HG02678 (cell line): ENCODE measurements at regions not wholly inside any gene's neighbourhood (a gene's known extent, or its start where the extent isn't known, plus 50 kb on each side); places are given as distances from the start of the nearest gene placed in this dataset.

ENCODE experiments used
- ATAC-seq: cut with Tn5 transposase; IDR thresholded peaks from one replicate; pipeline ENCODE4 v1.9.1; 2021; ENCODE audit warnings: mild to moderate bottlenecking, moderate library complexity; ENCODE audit not compliant: unreplicated experiment

- ATAC-seq, result no peak
Measured at GRCh38 chr5:68379275-68380036, 163.9 kb downstream of the PIK3R1 start.

- ATAC-seq, result no peak
Measured at GRCh38 chr5:68380078-68380477, 164.5 kb downstream of the PIK3R1 start.

GRCh38 chr5:68381060-68381459, 165.5 kb downstream of the PIK3R1 start:
- no peak for ATAC-seq

GRCh38 chr5:68381909-68382308, 166.4 kb downstream of the PIK3R1 start:
- no peak for ATAC-seq

DNA sequence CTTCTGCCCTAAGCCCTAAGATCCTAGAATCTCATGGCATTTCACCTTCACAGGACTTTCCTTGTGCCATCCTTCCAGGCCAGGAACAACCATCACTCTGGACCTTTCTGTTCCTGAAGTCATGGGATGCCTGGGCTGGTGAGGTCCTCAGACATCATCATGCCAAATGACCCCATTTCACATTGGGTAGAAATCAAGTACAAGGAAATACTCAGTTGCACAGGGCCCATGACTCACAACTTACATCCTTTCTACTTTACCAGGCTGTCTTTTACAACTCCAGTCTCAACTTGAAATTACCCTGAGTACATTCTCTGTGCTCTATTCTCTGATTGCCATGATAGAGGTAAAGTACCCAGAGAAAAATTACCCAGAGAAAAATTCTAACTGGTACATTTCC, 167.1 kb downstream of the PIK3R1 start:
- ATAC-seq, result no peak

DNA sequence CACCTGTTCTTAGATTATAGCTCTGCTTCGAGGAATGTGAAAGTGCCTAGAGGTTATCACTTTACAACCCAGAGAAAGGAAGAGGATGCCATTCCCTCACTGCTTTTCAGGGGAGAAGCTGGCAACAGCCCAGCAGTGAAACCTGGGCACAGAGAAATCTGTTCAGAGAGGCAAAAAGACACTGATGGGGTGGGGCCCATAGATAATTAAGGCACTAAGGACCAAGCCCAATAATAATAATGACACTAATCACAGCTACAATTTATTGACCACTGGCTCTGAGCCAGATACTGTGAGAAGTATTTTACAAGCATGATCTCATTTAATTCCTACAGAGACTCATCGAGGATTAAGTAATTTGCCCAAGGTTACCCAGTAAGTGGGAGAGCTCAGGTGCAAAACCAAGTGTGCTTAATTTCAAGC, 168.3 kb downstream of the PIK3R1 start:
- no peak for ATAC-seq

GRCh38 chr5:68384936-68385594, 169.5 kb downstream of the PIK3R1 start:
- no peak for ATAC-seq

DNA sequence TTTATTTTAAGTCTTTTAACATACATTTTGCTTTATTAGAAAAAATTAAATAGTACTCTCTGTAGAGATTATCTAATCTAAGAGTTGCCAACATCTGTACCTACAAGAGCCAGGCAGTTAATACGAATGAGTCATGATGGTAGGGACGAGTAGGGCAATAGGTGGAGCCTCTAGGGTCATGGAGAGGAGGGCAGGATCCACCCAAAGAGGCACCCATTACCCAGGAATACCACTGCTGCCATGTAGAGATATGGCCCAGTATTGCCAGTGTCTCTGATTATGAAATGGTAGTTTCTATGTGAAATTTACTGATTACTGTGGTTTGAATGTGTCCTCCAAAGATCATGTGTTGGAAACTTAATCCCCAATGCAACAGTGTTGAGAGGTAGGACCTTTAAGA, 170.4 kb downstream of the PIK3R1 start:
- ATAC-seq, result no peak

DNA sequence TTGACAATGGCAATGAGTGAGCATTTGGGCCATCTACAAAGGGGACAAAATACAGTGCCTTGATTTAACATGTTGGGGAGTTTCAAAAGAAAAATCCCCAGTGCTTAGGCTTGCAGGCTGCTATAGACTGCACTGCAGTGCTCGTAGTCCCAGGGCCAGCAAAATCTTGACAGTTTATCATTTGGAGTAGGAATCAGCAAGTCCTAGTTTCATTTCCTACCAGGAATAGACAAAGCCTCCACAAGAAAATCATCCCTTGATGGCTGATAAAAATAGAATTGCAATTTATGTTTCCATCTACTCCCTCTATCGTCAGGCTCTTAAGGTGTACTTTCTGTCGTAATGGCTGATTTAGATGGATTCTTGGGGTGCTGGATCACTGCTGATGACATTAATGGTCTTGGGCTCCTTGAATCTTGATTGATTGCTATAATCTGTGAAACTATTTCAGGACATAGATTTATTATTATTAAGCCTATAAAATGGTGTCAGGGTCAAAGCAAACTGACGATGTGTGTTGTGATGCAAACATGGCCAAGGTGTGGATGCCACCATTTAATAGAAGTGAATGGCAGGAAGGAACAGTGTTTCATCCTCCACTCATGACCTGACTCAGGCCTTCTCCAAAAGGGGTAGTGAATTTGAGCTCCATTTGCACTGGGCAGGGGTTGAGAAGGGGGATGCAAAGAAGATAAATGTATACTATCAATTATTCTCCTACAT, 171.7 kb downstream of the PIK3R1 start:
- no peak for ATAC-seq

GRCh38 chr5:68389618-68390017, 174.1 kb downstream of the PIK3R1 start:
- ATAC-seq, result no peak

- ATAC-seq, result no peak
Measured at GRCh38 chr5:68392617-68393016, 177.1 kb downstream of the PIK3R1 start.

DNA sequence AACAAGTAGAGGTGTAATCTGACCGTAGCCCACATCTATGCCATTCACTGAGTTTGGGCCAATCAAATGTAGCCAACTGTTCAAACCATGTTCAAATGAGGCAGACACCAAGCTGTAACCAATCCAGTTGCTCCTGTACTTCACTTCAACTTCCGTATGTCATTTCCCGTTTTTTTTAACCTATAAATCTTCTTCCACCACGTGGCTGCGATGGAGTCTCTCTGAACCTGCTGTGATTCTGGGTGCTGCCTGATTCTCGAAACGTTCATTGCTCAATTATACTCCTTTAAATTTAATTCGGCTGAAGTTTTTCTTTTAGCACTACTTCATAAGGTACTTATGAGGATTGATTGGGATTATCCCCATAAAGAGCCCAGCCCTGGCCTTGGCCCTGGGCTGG, 179.7 kb downstream of the PIK3R1 start:
- no peak for ATAC-seq

DNA sequence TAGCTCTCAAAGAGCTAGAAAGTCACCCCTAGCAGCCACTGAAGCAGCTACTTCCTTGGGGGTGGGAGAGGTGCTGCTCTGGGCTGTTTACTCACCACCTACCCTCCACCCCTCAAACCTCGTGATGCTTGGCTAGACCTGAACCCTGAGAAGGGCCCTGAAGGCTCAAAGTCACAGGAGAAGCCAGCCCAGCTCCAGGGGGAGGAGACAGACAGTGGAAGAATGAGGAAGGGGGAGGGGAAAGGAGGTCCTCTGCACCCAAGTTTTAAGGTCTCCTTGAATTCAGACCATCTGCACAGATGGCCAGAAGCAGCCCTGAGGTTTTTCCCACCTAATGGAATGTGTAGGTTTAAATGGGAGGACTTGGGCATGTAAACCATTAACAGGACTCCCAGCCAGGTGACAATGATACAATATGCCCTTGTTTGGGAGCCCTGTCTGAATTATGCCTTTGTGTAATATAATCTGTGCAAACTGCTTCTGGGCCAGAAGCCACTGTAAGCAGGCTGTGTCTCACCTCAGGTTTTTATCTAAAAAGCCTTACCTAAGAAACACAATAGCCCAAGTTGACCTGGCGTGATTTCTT, 180.5 kb downstream of the PIK3R1 start:
- ATAC-seq, result no peak

DNA sequence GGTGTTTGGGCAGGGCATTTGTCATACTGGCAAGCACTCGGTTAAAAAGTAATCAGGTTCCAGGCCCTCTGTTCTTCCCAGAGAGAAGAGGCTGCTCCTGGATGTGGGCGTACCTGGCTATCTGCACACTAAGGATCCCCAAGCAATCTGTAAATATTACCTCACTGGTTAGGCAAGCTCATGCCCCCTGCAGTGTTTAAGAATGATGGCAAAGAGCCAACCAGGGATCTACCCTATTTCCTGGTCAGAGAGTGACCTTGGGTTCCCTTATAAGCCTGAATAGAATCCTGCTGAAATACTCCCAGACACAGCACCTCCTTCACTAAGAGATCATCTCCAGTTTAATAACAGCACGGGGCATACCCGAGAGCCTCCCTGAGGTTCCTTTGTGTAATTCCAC, 181.2 kb downstream of the PIK3R1 start:
- ATAC-seq, result no peak

GRCh38 chr5:68398146-68398812, 182.7 kb downstream of the PIK3R1 start:
- no peak for ATAC-seq

GRCh38 chr5:68403301-68403700, 187.7 kb downstream of the PIK3R1 start:
- ATAC-seq, result no peak

GRCh38 chr5:68404246-68404645, 188.7 kb downstream of the PIK3R1 start:
- no peak for ATAC-seq

DNA sequence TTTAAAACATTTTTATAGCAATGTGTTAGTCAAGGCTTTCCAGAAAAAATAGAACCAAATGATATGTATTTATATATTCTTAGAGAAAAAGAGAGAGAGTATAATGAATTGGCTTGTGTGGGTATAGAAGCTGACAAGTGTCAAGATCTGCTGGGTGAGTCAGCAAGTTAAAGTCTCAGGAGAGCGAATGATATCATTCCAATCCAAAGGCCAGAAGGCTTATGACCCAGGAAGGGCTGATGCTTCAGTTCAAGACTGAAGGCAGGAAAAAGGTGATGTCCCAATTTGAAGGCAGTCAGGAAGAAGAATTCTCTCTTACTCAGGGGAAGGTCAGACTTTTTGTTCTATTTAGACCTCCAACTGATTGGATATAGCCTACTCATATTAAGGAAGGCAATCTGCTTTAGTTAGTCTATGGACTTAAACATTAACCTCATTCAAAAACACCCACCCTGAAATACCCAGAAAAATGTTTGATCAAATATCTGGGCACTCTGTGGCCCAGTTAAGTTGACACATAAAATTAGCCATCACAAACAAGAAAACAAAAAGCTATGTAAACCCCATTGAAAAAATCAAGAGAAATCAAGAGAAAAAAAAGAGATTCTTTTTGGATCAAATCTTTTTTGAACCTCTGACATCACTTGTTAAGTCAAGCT, 189.6 kb downstream of the PIK3R1 start:
- no peak for ATAC-seq

GRCh38 chr5:68405784-68406743, 190.5 kb downstream of the PIK3R1 start:
- ATAC-seq, result peak; percentile 28
